ENCODE measurements at regions not wholly inside any gene's neighbourhood (a gene's known extent, or its start where the extent isn't known, plus 50 kb on each side); places are given as distances from the start of the nearest gene placed in this dataset.

- TF ChIP-seq CTCF (IDR thresholded peaks at IDR 0.05; ENCODE audit: poor library complexity, severe bottlenecking) (no peak), EP300 (conservative IDR thresholded peaks at IDR 0.05; ENCODE audit: poor library complexity, severe bottlenecking) (no peak), EZH2 (IDR thresholded peaks at IDR 0.05; ENCODE audit: borderline replicate concordance, insufficient read depth, low read length, poor library complexity, severe bottlenecking) (no peak), MXI1 (conservative IDR thresholded peaks at IDR 0.05; ENCODE audit: poor library complexity, severe bottlenecking) (no peak)
Observed at GRCh38 chr2:138901530-138901929, 121.3 kb upstream of the NXPH2 start.
